ENCODE measurements at regions not wholly inside any gene's neighbourhood (a gene's known extent, or its start where the extent isn't known, plus 50 kb on each side); places are given as distances from the start of the nearest gene placed in this dataset.

DNA sequence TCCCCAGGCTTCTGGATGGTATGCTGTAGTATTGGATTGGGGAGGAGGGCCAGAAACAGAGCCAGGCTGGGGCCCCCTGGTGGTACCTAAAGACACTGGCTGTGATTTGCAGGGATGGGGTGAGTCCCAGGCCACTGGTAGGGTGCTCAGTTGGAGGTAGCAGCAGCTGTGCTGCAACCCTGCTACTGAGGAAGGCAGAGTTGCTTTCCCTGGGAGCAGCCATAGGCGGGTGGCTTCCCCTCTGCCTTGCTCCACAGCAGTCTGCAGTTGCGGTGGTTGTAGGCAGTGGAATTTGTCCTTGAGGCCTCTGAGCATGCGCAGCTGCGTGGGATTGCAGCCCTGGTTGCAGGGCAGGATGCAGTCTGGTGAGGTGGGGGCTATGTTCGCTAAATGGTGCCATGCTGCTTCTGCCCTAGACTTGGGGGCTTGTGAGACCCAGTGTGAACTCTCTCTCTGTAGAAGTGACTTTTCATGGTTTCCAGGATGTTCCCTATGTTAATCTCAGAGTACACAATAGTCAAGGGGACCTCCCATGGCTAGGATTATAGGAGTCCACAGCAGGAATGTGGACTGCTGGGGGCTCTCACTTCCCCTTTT, 443.5 kb downstream of the XIRP2 start:
- no peak for TF ChIP-seq CTCF (IDR thresholded peaks at IDR 0.05)

DNA sequence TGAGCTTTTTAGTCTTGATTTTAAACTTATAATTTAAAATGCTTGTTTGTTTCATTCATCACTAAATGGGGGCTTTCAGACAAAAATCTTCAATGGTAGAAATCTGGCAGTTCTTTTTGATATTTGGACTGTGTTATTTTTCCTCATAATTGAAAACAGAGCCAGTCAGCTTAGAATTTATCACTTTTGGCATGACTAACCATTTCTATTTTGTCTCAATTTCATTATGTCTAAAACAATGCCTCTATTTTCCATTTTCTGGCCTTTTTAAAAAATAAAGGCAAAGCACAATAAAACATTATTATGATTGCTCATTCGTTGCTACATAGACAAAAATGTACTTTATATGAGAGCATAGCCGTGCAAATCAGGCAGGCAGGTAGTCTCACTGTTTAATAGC, 434.5 kb downstream of the XIRP2 start:
- TF ChIP-seq CTCF (IDR thresholded peaks at IDR 0.05), result no peak

DNA sequence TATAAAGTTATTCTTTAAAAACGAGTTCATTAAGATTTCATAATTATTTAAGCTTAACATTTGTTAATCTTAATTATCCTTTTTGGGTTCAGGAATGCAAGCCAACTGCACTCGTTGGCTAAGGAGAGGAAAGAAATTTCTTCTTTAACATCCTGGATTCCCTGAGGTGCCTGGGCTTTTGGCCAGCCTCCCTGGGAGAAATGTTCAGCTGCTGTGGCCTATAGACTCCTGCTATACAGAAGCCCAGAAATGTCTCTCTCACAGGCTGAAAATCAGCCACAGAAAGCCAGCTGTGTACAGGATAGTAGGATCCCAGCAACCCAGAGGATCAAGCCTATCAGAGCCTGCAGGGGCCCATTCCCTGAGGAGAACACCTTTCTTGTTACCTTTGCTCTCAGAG, 430.3 kb downstream of the XIRP2 start:
- no peak for TF ChIP-seq CTCF (IDR thresholded peaks at IDR 0.05)

- TF ChIP-seq CTCF (IDR thresholded peaks at IDR 0.05), result no peak
These were observed 422.2 kb downstream of the XIRP2 start for GRCh38 chr2:167310442-167310841.
